ENCODE measurements at regions not wholly inside any gene's neighbourhood (a gene's known extent, or its start where the extent isn't known, plus 50 kb on each side); places are given as distances from the start of the nearest gene placed in this dataset.
"Not testable (repeated sequence)": the region's sequence is repeated elsewhere in the genome, so short reads cannot be mapped to it uniquely, and the experiment has no call there.

DNA sequence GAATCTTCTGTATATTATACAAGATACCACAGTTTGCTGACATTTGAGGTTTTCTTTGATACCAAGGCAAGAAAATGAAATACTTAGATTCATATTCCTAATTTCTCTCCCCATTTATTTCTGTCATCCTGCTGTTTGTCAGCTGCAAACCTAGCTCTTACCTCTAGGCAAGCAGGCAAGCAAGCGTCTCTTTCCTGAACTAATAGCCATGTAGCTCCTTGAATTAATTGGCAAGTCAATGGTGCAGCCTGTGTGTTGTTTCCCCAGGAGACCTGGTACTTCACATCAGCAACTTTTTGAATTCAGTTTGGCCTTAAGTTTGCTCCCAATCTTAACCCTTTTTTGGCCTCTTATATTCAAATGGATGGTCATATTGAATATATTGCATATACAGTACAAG lies 573.6 kb upstream of the ARRDC3 start:
- no peak for DNase-seq

GRCh38 chr5:91955610-91956009 lies 572.5 kb upstream of the ARRDC3 start:
- no peak for DNase-seq

DNA sequence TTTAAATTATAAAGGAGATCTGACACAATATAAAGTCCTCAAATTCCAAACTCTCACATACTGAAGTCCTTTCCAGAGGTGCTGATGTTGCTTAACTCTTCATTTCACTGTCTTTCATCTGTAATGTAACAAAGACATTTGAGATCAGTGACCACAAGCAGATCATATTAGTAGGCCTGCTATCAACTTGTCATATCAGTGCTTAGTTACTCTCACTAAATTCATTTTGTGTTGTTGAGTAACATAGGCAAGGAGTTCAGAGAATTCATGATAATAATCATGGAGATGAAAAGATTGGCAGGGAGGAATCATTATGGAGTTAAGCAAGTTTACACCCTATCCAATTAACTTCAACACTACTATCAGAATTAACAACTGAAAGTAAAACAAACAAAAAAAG lies 571.0 kb upstream of the ARRDC3 start:
- DNase-seq, result no peak

DNA sequence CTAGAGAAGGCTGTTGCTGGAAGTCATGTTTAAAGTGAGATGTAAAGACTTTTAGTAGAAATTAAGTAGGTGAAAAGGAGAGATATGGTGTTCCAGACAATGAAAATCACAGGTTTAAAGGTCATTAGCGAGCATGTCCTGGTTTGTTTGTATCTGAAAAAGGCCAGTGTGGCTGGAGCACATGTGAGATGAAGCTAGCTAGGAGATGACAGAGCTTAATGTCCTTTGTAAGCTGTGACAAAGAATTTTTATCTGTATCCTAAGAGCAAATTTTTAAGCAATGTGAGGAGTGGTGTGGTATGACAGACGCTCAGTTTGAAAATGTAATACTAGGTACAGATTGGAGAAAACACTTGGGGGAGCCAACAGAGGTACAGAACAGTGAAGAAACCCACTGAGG lies 567.2 kb upstream of the ARRDC3 start:
- no peak for DNase-seq

- no peak for DNase-seq
Measured at GRCh38 chr5:91946870-91947269, 563.8 kb upstream of the ARRDC3 start.

DNA sequence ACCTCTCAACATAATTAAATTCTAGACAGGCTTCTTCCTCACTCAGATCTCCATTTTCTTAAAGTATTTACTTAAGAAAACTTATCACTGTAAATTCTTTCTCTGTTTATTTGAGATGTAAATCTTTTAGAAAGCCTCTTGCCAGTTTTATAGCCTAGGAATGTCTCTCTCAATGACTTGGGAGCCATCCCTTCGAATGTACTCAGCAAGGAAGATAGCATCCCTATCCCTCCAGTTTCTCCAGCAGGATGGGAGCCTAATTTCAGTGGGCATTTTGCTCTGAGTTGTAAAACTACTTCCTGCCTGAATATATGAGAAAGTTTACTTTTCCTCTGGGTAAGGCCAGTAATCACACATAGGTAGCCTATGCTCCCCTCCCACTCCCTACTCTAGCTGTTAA lies 558.5 kb upstream of the ARRDC3 start:
- DNase-seq, result no peak

GRCh38 chr5:91938441-91938840 lies 555.3 kb upstream of the ARRDC3 start:
- DNase-seq, result no peak

- DNase-seq, result no peak
Measured at GRCh38 chr5:91937121-91937520, 554.0 kb upstream of the ARRDC3 start.

DNA sequence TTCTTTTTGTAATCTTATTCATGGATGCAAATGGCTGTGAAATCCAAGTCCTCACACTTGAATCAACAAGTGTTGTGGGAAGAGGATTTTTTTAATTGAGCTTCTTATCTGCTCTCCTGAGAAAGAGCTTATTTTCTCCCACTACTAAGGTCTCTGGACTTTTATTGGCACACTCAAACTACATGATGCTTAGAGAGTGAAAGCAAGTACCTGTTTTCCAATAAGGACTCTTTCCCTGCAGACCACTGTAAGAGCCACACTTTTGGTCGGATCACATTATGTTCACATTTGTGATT lies 546.4 kb upstream of the ARRDC3 start:
- no peak for DNase-seq

- peak; percentile 24 to 36 for DNase-seq
Measured at GRCh38 chr5:91928754-91929521, 545.8 kb upstream of the ARRDC3 start.

GRCh38 chr5:91927439-91927838 lies 544.3 kb upstream of the ARRDC3 start:
- no peak for DNase-seq

DNA sequence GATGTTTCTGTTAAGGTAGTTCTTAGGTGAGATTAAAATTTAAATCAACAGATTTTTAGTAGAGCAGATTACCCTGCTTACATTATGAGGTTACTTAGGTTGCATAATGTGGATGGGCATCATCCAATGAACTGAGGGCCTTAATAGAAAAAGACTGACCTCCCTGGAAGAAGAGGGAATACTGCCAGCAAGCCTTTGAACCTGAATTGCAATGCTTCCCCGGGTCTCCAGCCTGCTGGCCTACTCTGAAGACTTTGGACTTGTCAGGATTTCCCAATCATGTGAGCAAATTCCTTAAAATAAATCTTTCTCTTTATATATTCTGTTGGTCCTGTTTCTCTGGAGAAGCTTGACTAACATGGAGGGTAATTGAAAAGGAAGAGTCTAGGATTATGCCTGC lies 542.1 kb upstream of the ARRDC3 start:
- no peak for DNase-seq

DNA sequence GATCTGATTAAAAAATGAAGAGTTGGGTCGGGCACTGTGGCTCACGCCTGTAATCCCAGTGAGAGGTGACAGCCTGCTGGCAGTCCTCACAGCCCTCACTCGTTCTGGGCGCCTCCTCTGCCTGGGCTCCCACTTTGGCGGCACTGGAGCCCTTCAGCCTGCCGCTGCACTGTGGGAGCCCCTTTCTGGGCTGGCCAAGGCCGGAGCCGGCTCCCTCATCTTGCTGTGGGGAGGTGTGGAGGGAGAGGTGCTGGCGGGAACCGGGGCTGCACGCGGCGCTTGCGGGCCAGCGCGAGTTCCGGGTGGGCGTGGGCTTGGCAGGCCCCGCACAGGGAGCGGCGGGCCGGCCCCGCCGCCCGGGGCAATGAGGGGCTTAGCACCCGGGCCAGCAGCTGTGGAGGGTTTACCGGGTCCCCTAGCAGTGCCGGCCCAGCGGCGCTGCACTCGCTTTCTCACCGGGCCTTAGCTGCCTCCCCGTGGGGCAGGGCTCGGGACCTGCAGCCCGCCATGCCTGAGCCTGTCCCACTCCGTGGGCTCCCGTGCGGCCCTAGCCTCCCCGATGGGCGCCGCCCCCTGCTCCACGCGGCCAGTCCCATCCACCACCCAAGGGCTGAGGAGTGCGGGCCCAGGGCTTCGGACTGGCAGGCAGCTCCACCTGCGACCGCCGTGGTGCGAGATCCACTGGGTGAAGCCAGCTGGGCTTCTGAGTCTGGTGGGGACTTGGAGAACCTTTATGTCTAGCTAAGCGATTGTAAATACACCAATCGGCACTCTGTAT lies 534.1 kb upstream of the ARRDC3 start:
- DNase-seq, result not testable (repeated sequence)

- DNase-seq, result no peak
Measured at GRCh38 chr5:91910655-91911054, 527.5 kb upstream of the ARRDC3 start.

- DNase-seq, result no peak
Measured at GRCh38 chr5:91910247-91910646, 527.1 kb upstream of the ARRDC3 start.

- DNase-seq, result no peak
Measured at GRCh38 chr5:91906494-91906893, 523.4 kb upstream of the ARRDC3 start.

GRCh38 chr5:91906027-91906426 lies 522.9 kb upstream of the ARRDC3 start:
- DNase-seq, result no peak

- no peak for DNase-seq
Measured at GRCh38 chr5:91898898-91899297, 515.8 kb upstream of the ARRDC3 start.

GRCh38 chr5:91898019-91898418 lies 514.9 kb upstream of the ARRDC3 start:
- DNase-seq, result no peak

GRCh38 chr5:91888810-91889209 lies 505.7 kb upstream of the ARRDC3 start:
- no peak for DNase-seq

DNA sequence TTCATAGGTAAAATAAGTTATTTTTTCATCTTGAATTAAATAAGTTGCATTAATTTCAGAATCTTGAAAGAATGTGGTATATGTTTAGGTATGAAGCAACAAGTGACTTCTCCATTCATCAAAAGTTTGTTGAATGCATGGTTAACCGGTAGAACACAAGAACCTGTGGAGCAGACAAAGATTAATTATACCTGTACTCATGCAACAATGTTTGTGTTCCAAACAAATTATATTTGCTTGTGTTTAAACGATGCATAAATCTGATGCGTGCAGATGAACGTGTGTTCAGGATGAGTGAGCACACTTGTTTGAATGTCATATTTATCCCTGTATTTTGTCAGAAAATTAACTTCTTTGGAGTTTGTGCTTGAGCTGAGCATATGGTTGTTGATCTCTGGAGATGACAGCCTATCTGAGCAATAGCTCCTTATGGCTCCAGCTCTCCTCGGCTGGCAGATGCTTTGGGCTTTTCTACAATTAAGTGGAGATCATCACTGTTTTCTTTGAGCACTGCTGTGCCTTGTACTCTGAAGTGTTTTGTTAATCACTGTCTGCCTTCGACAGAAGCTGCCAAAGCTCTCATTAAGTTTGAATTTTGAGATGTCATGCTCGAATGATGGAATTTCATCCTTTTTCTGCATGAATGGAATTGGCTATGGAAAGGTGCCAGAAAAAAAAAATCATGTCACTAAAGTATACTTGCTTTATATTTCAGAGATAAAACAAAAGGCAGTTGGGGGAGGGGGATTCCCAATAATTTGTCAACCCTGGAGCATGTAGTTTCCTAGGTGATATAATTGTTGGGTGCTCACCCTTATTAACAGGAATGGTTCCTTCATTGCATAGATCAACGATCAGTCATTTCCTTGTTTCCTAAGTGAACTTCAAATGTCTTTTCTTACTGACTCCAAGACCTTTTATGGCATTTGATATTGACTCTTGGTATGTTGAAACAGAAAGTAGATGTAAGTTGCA lies 502.5 kb upstream of the ARRDC3 start:
- DNase-seq, result peak in 1 of 2 experiments; percentile 24

GRCh38 chr5:91884036-91884435 lies 500.9 kb upstream of the ARRDC3 start:
- DNase-seq, result no peak

GRCh38 chr5:91875196-91875779 lies 492.2 kb upstream of the ARRDC3 start:
- no peak for DNase-seq
